SK-N-SH treated with all-trans-retinoic acid at 6 μM for 48 hours (cell line): ENCODE measurements at regions not wholly inside any gene's neighbourhood (a gene's known extent, or its start where the extent isn't known, plus 50 kb on each side); places are given as distances from the start of the nearest gene placed in this dataset.

Experiments used
- ARNTL ChIP-seq: fragments of 450-650 bp; formaldehyde crosslinking; IDR thresholded peaks from 2 replicates; pipeline ENCODE4 v1.5.0; 2020; ENCODE audit warnings: low read depth, mild to moderate bottlenecking, moderate library complexity, borderline replicate concordance
- CREB5 ChIP-seq: fragments of 250-450 bp; sonication (Bioruptor Pico); IDR thresholded peaks from 2 replicates; pipeline ENCODE4 v1.5.1; 2020; ENCODE audit warnings: low read depth, mild to moderate bottlenecking, moderate library complexity
- PATZ1 ChIP-seq: fragments of 250-450 bp; sonication (Bioruptor Pico); IDR thresholded peaks from 2 replicates; pipeline ENCODE4 v1.8.0; 2020; ENCODE audit warnings: mild to moderate bottlenecking, moderate library complexity, borderline replicate concordance
- SNAI2 ChIP-seq: fragments of 250-450 bp; sonication (Bioruptor Pico); IDR thresholded peaks from 2 replicates; pipeline ENCODE4 v1.5.0; 2020; ENCODE audit warnings: mild to moderate bottlenecking, moderate library complexity
- ZFP30 ChIP-seq: fragments of 450-650 bp; formaldehyde crosslinking; IDR thresholded peaks from 2 replicates; pipeline ENCODE4 v1.5.0; 2022; ENCODE audit warnings: mild to moderate bottlenecking, moderate library complexity
- ZNF70 ChIP-seq: fragments of 450-650 bp; formaldehyde crosslinking; IDR thresholded peaks from 2 replicates; pipeline ENCODE4 v1.5.0; 2020; ENCODE audit warnings: mild to moderate bottlenecking, moderate library complexity
- TF ChIP-seq, protein P1 (sequence below): fragments of 250-450 bp; sonication (Bioruptor Pico); IDR thresholded peaks from 2 replicates; pipeline ENCODE4 v1.8.0; 2021; ENCODE audit warnings: low read depth, mild to moderate bottlenecking, moderate library complexity, borderline replicate concordance

GRCh38 chr10:118926903-118927302, 102.6 kb upstream of the NANOS1 start:
- TF ChIP-seq CREB5 (CRISPR knock-in tag) (no peak), ZNF70 (CRISPR knock-in tag) (no peak), ZFP30 (CRISPR knock-in tag) (no peak), PATZ1 (CRISPR knock-in tag) (no peak), ARNTL (CRISPR knock-in tag) (no peak), SNAI2 (CRISPR knock-in tag) (no peak)
- TF ChIP-seq, protein P1, sequence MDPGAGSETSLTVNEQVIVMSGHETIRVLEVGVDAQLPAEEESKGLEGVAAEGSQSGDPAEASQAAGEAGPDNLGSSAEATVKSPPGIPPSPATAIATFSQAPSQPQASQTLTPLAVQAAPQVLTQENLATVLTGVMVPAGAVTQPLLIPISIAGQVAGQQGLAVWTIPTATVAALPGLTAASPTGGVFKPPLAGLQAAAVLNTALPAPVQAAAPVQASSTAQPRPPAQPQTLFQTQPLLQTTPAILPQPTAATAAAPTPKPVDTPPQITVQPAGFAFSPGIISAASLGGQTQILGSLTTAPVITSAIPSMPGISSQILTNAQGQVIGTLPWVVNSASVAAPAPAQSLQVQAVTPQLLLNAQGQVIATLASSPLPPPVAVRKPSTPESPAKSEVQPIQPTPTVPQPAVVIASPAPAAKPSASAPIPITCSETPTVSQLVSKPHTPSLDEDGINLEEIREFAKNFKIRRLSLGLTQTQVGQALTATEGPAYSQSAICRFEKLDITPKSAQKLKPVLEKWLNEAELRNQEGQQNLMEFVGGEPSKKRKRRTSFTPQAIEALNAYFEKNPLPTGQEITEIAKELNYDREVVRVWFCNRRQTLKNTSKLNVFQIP (CRISPR knock-in tag) = no peak
